GM21619 (cell line): ENCODE measurements at regions not wholly inside any gene's neighbourhood (a gene's known extent, or its start where the extent isn't known, plus 50 kb on each side); places are given as distances from the start of the nearest gene placed in this dataset.

Source experiments
- ATAC-seq: cut with Tn5 transposase; IDR thresholded peaks from one replicate; pipeline ENCODE4 v1.9.1; 2021; ENCODE audit not compliant: unreplicated experiment

GRCh38 chr9:73446306-73446705, 294.6 kb downstream of the ANXA1 start:
- ATAC-seq = no peak

GRCh38 chr9:73451003-73451402, 299.3 kb downstream of the ANXA1 start:
- ATAC-seq = no peak

- no peak for ATAC-seq
Measured at GRCh38 chr9:73459817-73460216, 308.2 kb downstream of the ANXA1 start.

- no peak for ATAC-seq
Measured at GRCh38 chr9:73468716-73469115, 317.1 kb downstream of the ANXA1 start.

GRCh38 chr9:73470766-73471165, 319.1 kb downstream of the ANXA1 start:
- no peak for ATAC-seq

GRCh38 chr9:73474002-73474600, 322.4 kb downstream of the ANXA1 start:
- no peak for ATAC-seq

GRCh38 chr9:73474625-73475024, 323.0 kb downstream of the ANXA1 start:
- ATAC-seq = no peak

- no peak for ATAC-seq
Measured at GRCh38 chr9:73494894-73495293, 343.2 kb downstream of the ANXA1 start.

- ATAC-seq = no peak
Measured at GRCh38 chr9:73497796-73498195, 346.1 kb downstream of the ANXA1 start.

- no peak for ATAC-seq
Measured at GRCh38 chr9:73515216-73515615, 363.6 kb downstream of the ANXA1 start.

GRCh38 chr9:73523391-73523790, 371.7 kb downstream of the ANXA1 start:
- no peak for ATAC-seq

GRCh38 chr9:73525350-73525749, 373.7 kb downstream of the ANXA1 start:
- no peak for ATAC-seq

- ATAC-seq = no peak
Measured at GRCh38 chr9:73527521-73527920, 375.9 kb downstream of the ANXA1 start.

- ATAC-seq = no peak
Measured at GRCh38 chr9:73528926-73529325, 377.3 kb downstream of the ANXA1 start.

- ATAC-seq = no peak
Measured at GRCh38 chr9:73529666-73530065, 378.0 kb downstream of the ANXA1 start.

GRCh38 chr9:73531051-73531532, 379.4 kb downstream of the ANXA1 start:
- no peak for ATAC-seq

GRCh38 chr9:73531658-73532057, 380.0 kb downstream of the ANXA1 start:
- peak; percentile 76 for ATAC-seq

GRCh38 chr9:73532985-73533384, 381.3 kb downstream of the ANXA1 start:
- no peak for ATAC-seq

- ATAC-seq = no peak
Measured at GRCh38 chr9:73536403-73536802, 384.7 kb downstream of the ANXA1 start.

- ATAC-seq = no peak
Measured at GRCh38 chr9:73537561-73537960, 385.9 kb downstream of the ANXA1 start.

- ATAC-seq = no peak
Measured at GRCh38 chr9:73539881-73540390, 388.3 kb downstream of the ANXA1 start.

GRCh38 chr9:73541923-73542322, 390.3 kb downstream of the ANXA1 start:
- ATAC-seq = no peak

GRCh38 chr9:73543727-73544126, 392.1 kb downstream of the ANXA1 start:
- no peak for ATAC-seq
